NCI-H2196 treated with DMSO at 0.1 percent for 48 hours (cell line): ENCODE measurements at regions not wholly inside any gene's neighbourhood (a gene's known extent, or its start where the extent isn't known, plus 50 kb on each side); places are given as distances from the start of the nearest gene placed in this dataset.

Experiments
- DNase-seq: peaks from one replicate; lab custom pipeline; 2025; ENCODE audit not compliant: unreplicated experiment; lab: John Stamatoyannopoulos, UW

DNA sequence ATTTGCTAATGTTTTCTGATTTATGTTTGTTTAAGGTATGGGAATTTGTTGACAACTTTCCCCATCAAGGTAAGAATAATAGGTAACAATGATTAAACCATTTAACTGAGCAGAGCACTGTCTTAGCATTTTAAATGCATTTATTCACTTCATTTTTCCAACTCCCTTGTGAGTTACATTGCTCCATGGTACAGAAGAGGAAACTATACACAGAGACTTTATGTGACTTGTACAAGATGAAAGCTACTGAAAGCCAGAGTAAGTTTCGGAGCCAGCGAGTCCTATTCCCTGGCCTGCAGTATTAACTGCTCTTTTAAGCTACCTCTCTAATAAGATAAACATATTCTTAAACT is 708.8 kb downstream of the HDGFL1 start:
- no peak for DNase-seq

DNA sequence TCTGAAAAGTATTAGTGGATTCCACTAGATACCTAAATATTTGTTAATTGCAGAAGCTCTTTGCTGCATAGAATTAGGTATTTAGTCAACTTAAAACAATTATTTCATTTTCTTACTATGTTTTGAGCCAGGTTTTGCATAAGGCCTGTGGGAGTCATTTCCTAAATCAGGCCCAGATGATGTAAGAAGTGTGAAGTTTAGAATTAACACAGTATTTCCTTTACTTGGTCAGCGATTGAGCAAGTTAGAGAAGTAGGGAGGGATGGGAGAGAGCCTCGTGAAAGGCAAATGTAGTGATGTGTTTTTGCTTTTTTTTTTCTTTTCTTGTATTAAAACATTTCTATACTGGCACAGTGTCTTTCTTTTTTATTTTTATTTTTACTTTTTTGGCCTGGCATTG is 711.1 kb downstream of the HDGFL1 start:
- no peak for DNase-seq

DNA sequence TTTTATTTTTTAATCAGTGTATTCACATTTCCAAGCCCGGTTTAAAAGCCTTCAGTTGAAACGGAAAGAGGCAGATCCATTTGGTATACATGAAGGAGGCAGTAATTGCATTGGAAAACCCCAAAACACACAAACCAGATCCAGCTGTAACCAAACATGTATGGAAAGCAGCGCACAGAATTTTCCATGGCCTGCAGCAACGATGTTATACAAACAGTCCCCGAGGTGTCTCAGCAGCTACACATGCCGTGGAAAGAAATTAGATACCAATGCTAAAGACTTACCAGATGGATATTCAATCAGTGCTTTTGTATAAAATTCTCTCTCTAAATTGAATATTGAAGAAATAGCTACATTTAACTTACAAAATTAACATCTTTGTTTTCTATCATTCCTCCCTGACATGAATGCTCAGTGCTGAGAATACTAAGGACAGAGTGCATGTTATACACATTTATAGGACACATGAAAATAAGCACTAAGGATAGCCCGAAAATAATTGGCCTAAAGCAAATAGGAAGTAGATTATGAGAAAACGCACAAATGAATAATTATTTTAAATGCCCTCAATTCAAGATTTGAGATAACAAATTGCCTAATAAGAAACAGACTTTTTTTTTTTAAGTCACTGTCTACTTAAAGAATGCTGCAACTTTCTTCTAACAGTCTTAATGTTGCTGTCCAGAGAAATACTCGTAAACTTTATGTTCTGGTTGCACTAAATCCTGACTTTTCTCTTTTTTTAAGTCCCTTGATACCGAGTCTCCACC is 713.1 kb downstream of the HDGFL1 start:
- DNase-seq: no peak

DNA sequence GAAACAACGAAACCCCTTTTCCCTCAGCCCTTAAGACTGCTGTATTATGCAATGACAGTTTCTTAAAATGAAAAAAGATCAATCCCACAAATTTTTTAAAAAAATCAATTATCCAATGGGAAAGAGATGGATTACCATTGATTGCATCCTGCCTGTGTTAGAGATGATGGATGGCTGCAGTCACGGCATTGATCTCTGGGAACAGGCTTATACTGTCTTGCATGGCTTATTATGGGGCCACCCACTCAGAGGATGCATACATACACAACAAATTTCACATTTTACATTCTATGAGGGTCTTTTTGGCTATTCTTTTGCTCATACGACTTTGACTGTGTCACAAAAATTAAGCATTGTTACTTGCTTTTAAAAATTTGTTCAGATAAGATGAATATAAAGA is 724.3 kb downstream of the HDGFL1 start:
- no peak for DNase-seq

DNA sequence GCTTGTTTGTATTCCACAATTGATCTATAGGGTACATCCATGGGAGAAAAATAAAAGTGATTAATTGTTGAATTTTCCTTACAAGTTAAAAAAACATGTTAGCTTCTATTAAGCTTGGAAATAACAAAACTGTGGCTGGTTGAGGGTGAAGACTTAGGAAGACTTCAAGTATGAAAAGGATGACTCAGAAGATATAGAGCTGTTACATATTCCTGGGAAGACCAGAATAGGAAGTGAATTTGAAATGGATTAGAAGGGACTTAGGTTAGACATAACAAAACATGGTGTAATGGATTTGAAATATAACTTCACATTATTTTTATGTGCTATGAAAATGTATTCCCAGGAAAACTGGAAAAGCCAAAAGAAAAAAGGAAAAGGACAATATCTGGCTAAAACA is 732.2 kb downstream of the HDGFL1 start:
- DNase-seq: no peak

DNA sequence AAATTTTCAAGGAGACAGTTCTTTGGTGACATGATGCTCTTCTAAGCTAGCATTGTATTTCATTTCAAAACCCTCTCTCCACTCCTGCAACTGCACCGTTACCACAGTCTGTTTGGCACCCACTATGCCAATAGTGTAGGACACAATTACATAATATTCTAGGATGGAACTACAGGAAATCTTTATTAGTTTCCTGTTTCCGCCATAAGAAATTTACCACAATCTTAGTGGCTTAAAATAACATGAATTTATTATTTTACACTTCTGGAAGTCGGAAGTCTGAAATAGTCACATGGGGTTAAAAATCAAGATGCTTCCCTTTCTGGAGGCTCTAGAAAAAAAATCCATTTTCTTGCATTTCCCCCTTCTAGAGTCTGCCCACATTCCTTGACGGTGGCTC is 733.1 kb downstream of the HDGFL1 start:
- DNase-seq: no peak

DNA sequence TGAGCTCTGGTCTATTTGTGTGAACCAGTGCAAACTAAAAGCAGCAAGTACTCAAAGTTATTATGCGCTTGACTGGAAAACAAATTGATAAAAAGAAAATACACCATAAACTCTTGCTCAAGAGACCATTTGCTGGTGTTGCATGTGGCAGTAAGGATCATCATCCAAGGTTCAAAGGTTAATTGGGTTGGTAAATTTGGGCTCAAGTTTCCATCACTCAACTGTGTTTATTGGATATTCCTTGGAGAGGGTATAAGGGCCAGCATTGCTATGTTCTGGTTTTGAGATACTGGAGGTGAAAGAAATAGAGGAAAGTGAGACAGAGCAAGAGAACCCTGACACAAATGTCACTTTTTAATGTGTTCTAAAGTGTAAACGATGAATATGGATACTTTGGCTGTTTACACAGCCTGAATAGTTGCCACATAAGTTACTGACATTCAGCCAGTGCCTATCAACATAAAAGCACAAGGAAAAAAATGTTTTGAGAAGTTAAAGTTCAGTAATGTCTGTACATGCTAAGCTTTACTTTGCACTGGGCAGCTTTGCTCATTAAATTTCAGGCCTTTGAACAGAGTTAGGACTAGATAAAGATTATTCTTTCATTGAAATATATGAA is 736.1 kb downstream of the HDGFL1 start:
- DNase-seq: no peak

DNA sequence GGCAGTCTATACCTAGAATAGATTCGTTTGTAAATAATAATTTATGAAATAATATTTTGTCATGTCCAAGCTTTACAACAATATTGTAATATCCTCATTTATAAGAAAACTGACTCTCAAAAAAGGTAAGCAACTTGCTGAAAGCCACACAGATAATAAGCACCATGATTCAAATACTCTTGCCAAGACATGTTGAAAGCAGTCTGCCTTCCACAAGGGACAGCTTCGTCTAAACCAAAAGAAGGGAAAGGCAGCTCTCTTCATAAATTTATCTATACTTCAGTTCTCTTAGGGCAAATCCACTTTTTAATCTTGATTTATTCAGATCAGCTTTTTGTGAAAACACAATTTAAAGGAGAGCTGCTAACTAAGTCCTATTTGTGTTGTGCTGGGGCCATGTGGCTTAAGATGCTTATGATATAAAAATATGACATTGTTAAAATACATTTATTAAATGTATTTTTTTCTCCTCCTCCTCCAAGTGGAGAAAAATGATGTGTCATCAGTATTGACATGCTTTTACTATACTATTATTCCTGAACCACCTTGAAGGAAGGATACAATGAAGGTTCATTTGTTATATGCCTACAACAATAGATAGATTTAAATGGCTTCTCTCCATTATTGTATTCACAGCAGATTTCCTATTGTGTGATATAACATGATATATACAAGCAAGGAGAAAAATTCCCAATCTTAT is 737.0 kb downstream of the HDGFL1 start:
- no peak for DNase-seq

DNA sequence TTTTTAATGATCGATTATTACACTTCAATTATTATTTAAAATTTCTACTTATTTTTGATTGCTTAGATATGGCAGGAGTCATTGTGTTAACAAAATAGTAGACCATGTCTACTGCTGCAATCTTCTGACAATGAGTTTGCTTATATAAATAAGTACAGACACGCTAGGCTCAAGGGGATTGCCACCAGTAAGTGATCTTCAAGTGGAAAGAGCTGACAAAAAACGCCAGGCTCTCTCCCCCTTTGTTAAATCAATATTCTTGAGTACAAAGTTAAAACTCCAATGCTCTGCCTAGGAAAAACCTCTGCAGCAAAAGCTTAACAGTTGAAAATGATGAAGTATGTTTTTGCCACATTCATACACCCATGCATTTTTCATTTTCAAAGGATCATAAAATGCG is 738.1 kb downstream of the HDGFL1 start:
- DNase-seq: no peak

DNA sequence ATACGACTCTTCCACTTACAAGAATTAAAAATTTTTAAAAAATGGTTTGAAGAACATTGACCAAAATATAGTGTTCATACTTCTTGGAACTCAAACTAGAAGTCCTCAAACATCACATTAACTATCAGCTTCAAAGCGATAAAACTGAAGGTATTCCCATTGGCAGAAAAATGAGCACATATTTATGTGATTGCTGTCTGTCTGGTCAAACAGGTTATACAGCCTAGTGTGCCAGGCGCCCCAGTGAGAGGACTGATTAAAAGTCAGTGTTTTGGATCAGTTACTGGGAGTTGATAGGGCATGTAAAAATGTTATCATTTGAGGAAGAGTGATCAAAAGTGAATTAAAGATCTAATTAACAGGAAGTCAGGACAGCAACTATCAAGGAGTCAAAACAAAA is 738.8 kb downstream of the HDGFL1 start:
- DNase-seq: no peak

DNA sequence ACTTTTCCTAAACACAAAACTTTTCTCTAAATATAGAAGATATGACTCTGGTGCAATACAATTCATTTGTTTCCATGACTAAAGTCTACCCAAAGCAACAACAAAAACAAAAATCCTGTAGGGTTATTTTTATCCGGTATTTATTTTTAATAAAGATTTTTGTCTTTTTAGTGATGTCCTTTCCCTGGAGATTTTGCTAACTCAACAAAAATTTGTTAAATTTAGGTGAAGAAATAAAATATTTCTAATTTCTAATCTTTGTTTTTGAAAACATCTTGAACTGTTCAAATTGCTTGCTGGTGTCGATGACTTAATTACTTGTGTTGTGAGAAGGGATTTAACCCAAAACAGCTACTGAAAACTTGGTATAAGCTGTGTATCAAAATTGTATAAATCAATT is 741.8 kb downstream of the HDGFL1 start:
- DNase-seq: no peak

DNA sequence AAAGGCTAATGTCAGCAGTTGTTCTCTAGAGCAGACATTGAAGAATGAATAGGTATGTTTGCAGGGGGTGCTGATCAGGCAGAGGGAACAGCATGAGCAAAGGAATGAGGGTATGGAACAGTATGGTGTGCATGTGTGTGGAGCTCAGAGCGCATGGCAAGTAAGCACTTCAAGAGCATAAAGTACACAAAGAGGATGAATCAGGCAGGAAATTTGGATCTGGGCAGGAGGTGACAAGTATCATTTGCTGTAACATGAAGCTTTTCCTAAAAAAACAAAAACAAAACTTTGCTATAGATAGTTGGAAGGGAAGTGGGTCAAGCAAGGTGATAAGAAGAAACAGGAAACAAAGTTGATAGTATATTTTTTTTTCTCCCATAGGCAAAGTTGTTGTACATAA is 746.8 kb downstream of the HDGFL1 start:
- DNase-seq: no peak

DNA sequence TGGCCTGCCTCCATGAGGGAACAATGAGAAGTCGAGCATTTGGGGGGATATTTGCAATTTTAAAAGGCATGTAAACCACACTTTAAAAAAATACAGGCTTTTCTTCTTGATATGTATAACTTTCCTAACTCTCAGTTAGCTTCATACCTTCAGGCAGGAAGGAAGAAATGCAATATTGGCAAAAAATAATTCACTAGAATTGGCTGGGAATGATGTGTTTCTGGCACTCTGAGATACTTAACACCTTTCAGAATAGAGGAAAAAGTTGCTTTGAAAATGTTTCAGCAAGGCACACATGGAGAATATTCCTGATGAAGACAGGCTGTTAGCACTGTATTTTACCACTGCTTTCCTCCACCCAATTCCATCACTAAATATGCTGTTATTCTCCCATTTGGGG is 747.6 kb downstream of the HDGFL1 start:
- no peak for DNase-seq

DNA sequence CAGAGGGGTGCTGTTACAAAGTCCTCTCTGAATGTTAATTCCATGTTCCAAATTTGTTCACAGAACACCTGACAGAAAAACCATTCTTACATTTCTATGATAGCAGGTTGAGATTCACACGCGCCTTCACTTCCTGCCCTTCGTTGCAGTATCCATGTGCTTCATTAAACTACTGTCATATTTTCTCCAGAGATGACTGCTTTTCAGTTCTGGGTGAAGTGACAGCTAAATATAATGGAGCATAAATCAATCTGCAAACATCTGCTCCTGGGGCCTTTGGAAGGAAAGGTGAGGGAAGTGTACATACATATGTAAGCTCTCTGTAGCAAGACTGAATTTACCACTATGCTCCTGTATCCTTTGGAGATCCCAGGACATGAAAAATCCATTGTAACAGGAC is 750.2 kb downstream of the HDGFL1 start:
- no peak for DNase-seq

DNA sequence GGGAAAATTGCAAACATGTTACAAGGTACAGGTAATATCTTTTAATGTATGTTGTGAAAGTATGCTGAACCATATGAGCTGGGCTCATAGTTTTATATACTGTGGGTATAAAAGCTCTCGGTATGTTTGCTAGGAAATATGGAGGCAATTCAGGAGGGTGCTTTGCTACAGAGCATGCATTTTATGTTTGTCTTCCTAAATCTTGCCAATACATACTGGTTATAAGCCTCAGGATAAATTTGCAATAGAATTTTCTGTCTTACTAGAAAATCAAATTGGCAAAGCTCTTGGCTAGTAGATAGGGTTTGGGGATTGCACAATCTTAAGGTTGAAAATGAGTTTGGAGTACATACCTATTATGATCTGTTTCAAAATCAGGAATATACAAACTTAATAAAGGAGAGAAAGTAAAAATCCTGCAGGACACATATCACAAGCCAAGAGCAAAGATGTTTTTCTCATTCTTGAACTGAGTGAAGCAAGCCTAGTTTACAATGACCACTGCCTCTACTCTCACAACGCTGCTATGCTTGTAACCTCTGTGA is 751.2 kb downstream of the HDGFL1 start:
- no peak for DNase-seq

DNA sequence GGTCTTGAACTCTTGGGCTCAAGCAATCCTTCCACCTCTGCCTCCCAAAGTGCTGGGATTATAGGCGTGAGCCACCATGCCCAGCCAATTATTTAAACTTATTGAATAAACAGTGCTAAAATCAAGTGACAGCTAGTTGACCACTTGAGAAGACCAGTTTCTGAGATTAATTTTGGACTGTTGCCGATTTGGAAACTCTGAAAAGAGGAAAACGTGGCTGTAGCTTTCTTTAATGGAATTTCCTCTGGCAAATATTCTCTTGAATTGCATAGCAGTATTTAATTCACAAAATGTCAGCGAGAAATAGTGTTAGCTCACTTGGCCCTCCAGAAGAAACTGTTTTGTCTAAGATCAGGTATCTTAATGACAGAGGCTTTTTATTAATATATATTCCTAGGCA is 754.5 kb downstream of the HDGFL1 start:
- no peak for DNase-seq

DNA sequence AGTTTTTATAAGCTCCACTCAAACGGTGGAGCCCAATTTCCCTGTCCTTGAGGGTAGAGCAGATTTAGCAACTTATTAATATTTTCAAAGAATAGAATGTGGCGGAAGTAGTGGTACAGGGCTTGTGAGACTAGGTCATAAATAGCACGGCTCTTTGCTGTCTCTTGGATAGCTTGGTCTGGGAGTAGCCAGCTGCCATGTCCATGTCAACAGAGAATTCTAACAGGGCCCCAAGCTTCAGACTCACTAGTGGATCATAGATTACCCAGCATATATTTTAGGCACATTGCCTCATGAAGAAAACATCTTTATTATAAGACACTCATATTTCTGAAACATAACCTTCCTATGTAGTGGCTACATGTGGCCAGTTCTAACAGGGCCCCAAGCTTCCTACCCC is 755.7 kb downstream of the HDGFL1 start:
- no peak for DNase-seq

DNA sequence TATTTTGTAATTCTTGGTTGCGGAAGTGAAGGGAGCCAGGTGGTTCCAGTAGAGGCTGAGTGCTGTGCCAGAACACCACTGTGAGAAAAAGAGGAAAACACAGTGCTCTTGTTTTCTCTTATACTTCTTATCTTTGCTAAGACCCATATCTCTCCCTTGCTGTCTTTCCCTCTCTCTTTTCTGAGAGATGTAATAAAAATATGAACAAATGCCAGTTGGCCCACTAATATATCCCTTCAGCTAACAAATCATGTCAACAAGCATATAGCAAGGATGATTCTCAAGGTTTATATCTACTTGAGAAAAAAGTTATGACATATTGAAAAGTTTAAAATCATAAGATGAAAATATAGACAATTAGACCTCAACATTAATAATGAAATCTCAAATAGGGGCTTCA is 758.3 kb downstream of the HDGFL1 start:
- no peak for DNase-seq

DNA sequence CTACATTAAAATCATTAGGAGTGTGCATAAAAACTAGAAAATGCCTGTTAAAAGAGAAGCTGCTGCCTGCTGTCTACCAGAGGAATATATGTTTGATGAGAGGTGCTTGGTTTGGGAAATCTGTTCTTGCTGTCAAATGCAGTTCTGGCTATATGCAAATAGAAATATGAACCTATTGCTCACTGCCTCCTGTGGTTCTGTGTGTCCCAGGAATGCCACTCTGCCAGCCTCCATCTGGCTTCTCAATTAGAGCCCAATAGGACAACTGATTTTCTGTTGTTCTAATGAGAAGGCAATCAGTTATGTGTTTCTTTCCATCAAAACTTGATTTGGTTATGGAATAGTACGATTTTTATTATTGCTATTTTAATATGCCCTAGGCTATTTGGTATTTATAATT is 759.7 kb downstream of the HDGFL1 start:
- DNase-seq: no peak

DNA sequence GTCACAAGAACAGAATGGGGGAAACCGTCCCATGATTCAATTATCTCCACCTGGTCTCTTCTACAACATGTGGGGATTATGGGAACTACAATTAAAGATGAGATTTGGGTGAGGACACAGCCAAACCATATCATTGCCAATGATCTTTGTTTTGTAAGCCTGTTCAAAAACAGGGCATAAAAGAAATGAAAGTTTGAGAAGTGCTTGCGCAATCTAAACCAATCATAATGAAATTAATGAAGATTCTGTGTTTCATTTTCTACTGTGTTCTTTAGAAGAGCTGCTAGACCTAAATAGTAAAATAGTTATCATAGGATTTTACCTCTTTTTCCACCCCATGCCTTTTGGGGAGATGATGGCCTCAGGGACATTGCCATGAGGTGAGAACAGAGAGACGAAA is 761.3 kb downstream of the HDGFL1 start:
- DNase-seq: no peak

DNA sequence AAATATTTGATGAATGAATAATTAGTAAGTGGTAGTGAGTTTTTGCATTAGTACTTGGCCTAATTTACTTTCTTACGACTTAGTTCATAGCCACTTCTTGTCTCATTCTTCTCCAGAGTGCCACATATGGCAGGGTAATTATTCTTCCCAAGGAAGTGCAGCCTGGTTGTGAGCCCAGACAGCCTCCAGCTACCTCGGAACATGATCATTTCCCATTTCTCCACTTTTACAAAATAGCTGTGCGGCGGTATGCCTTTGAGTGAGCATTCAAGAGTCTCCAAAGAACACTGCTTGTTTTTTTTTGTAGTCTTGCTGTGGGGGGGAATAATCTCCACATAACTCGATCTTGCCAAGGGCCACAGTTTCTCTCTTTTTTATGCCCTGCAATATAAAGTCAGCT is 765.0 kb downstream of the HDGFL1 start:
- no peak for DNase-seq

DNA sequence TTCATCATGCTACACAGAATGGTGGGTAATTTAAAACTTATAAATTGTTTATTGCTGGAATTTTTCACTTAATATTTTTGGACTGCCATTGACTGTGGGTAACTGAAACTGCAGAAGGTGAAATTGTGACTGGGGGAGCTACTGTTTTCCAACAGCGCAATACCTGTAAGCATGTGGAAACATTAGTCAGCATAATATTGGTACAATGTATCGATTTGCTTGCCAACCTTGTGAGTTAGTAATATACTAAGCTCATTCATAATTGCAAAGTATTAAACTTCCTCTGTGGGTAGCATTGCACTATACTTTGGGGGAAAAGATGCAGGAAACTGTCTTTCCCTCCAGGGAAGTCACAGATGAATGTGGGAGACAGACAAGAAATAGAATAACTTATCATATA is 766.5 kb downstream of the HDGFL1 start:
- no peak for DNase-seq
